ENCODE measurements at regions not wholly inside any gene's neighbourhood (a gene's known extent, or its start where the extent isn't known, plus 50 kb on each side); places are given as distances from the start of the nearest gene placed in this dataset.

GRCh38 chr2:153189091-153189888 lies 289.3 kb downstream of the RPRM start:
- DNase-seq, result no peak

GRCh38 chr2:153179808-153180207 lies 298.8 kb downstream of the RPRM start:
- no peak for DNase-seq

GRCh38 chr2:153169609-153170008 lies 309.0 kb downstream of the RPRM start:
- no peak for DNase-seq

GRCh38 chr2:153165021-153165420 lies 313.5 kb downstream of the RPRM start:
- DNase-seq, result no peak

- DNase-seq, result no peak
Measured at GRCh38 chr2:153163055-153163454, 315.5 kb downstream of the RPRM start.

- DNase-seq, result no peak
Measured at GRCh38 chr2:153156743-153157142, 321.8 kb downstream of the RPRM start.

- no peak for DNase-seq
Measured at GRCh38 chr2:153152036-153152435, 326.5 kb downstream of the RPRM start.

- no peak for DNase-seq
Measured at GRCh38 chr2:153145470-153145978, 333.0 kb downstream of the RPRM start.

GRCh38 chr2:153143540-153143939 lies 335.0 kb downstream of the RPRM start:
- DNase-seq, result no peak

- DNase-seq, result no peak
Measured at GRCh38 chr2:153140498-153140897, 338.1 kb downstream of the RPRM start.

- no peak for DNase-seq
Measured at GRCh38 chr2:153138651-153139375, 339.7 kb downstream of the RPRM start.

- DNase-seq, result no peak
Measured at GRCh38 chr2:153136216-153136615, 342.3 kb downstream of the RPRM start.

GRCh38 chr2:153134725-153135124 lies 343.8 kb downstream of the RPRM start:
- DNase-seq, result no peak

GRCh38 chr2:153133716-153134115 lies 344.8 kb downstream of the RPRM start:
- DNase-seq, result no peak

GRCh38 chr2:153132418-153132817 lies 346.1 kb downstream of the RPRM start:
- DNase-seq, result no peak

- no peak for DNase-seq
Measured at GRCh38 chr2:153115141-153115540, 363.4 kb downstream of the RPRM start.

GRCh38 chr2:153110486-153110885 lies 368.1 kb downstream of the RPRM start:
- no peak for DNase-seq

GRCh38 chr2:153109793-153110192 lies 368.8 kb downstream of the RPRM start:
- DNase-seq, result no peak

GRCh38 chr2:153106802-153107477 lies 371.6 kb downstream of the RPRM start:
- DNase-seq, result no peak

- DNase-seq, result no peak
Measured at GRCh38 chr2:153105829-153106578, 372.6 kb downstream of the RPRM start.

GRCh38 chr2:153101187-153101586 lies 377.4 kb downstream of the RPRM start:
- DNase-seq, result no peak

GRCh38 chr2:153100151-153100550 lies 378.4 kb downstream of the RPRM start:
- no peak for DNase-seq

GRCh38 chr2:153098073-153098472 lies 379.7 kb downstream of the ARL6IP6 start:
- DNase-seq, result no peak
